Stimulated activated naive CD8-positive, alpha-beta T cell treated with anti-CD3 and anti-CD28 coated beads, Interleukin-15, Interleukin-2, amounts not matched to agents 100 ng/mL and 50 ng/mL, for 24 hours (primary cell): ENCODE measurements at regions not wholly inside any gene's neighbourhood (a gene's known extent, or its start where the extent isn't known, plus 50 kb on each side); places are given as distances from the start of the nearest gene placed in this dataset.
"Not testable (repeated sequence)": the region's sequence is repeated elsewhere in the genome, so short reads cannot be mapped to it uniquely, and the experiment has no call there.

Experiments
- H3K27ac Mint-ChIP-seq: one replicate; pipeline ENCODE4 v1.8.0; 2021; ENCODE audit warnings: mild to moderate bottlenecking, mixed read lengths
- H3K27me3 Mint-ChIP-seq: one replicate; pipeline ENCODE4 v1.8.0; 2021; ENCODE audit warnings: mixed read lengths
- H3K36me3 Mint-ChIP-seq: one replicate; pipeline ENCODE4 v1.8.0; 2021; ENCODE audit warnings: low read depth, mixed read lengths
- H3K4me1 Mint-ChIP-seq: one replicate; pipeline ENCODE4 v1.8.0; 2021; ENCODE audit warnings: low read depth, mixed read lengths
- H3K4me3 Mint-ChIP-seq: one replicate; pipeline ENCODE4 v1.8.0; 2021; ENCODE audit warnings: mild to moderate bottlenecking, mixed read lengths
- H3K9me3 Mint-ChIP-seq: one replicate; pipeline ENCODE4 v1.8.0; 2021; ENCODE audit warnings: mixed read lengths

- Mint-ChIP-seq H3K9me3 (no peaks in the 10 kb centered on the region), H3K4me1 (no peaks in the 10 kb centered on the region), H3K27ac (no peak overlapping the region), H3K36me3 (no peaks in the 10 kb centered on the region), H3K27me3 (no peaks in the 10 kb centered on the region), H3K4me3 (no peak overlapping the region)
Observed at GRCh38 chr17:51402899-51403298, 142.6 kb downstream of the UTP18 start.

GRCh38 chr17:51407576-51407975, 147.2 kb downstream of the UTP18 start:
- Mint-ChIP-seq H3K27ac (no peak overlapping the region), H3K9me3 (no peaks in the 10 kb centered on the region), H3K27me3 (peaks cover 7% of the 10 kb centered on the region), H3K36me3 (no peaks in the 10 kb centered on the region), H3K4me1 (no peaks in the 10 kb centered on the region), H3K4me3 (no peak overlapping the region)

- H3K4me3 Mint-ChIP-seq: no peak overlapping the region
- no peaks in the 10 kb centered on the region for H3K9me3 Mint-ChIP-seq
- H3K4me1 Mint-ChIP-seq: peaks cover 4% of the 10 kb centered on the region
- H3K27ac Mint-ChIP-seq: no peak overlapping the region
- H3K36me3 Mint-ChIP-seq: no peaks in the 10 kb centered on the region
- no peaks in the 10 kb centered on the region for H3K27me3 Mint-ChIP-seq
Observed at GRCh38 chr17:51419476-51419875, 159.1 kb downstream of the UTP18 start.

- no peaks in the 10 kb centered on the region for H3K9me3 Mint-ChIP-seq
- no peak overlapping the region for H3K27ac Mint-ChIP-seq
- peaks cover 5% of the 10 kb centered on the region for H3K4me1 Mint-ChIP-seq
- no peak overlapping the region for H3K4me3 Mint-ChIP-seq
- H3K36me3 Mint-ChIP-seq: no peaks in the 10 kb centered on the region
- no peaks in the 10 kb centered on the region for H3K27me3 Mint-ChIP-seq
Observed at GRCh38 chr17:51421525-51421924, 161.2 kb downstream of the UTP18 start.

GRCh38 chr17:51422634-51423033, 162.3 kb downstream of the UTP18 start:
- Mint-ChIP-seq H3K36me3 (no peaks in the 10 kb centered on the region), H3K4me3 (no peak overlapping the region), H3K27ac (no peak overlapping the region), H3K9me3 (no peaks in the 10 kb centered on the region), H3K4me1 (peaks cover 16% of the 10 kb centered on the region), H3K27me3 (no peaks in the 10 kb centered on the region)

GRCh38 chr17:51423421-51424160, 163.2 kb downstream of the UTP18 start:
- no peak overlapping the region for H3K4me3 Mint-ChIP-seq
- H3K27ac Mint-ChIP-seq: no peak overlapping the region
- no peaks in the 10 kb centered on the region for H3K36me3 Mint-ChIP-seq
- H3K9me3 Mint-ChIP-seq: no peaks in the 10 kb centered on the region
- no peaks in the 10 kb centered on the region for H3K27me3 Mint-ChIP-seq
- peaks cover 24% of the 10 kb centered on the region for H3K4me1 Mint-ChIP-seq

GRCh38 chr17:51425773-51426172, 165.4 kb downstream of the UTP18 start:
- no peaks in the 10 kb centered on the region for H3K36me3 Mint-ChIP-seq
- H3K9me3 Mint-ChIP-seq: no peaks in the 10 kb centered on the region
- no peaks in the 10 kb centered on the region for H3K27me3 Mint-ChIP-seq
- no peak overlapping the region for H3K27ac Mint-ChIP-seq
- peaks cover 43% of the 10 kb centered on the region for H3K4me1 Mint-ChIP-seq
- no peak overlapping the region for H3K4me3 Mint-ChIP-seq

- Mint-ChIP-seq H3K9me3 (no peaks in the 10 kb centered on the region), H3K4me1 (peaks cover 45% of the 10 kb centered on the region), H3K27me3 (no peaks in the 10 kb centered on the region), H3K36me3 (no peaks in the 10 kb centered on the region), H3K27ac (peak overlapping the region; percentile 88), H3K4me3 (peak overlapping the region; percentile 51)
Observed at GRCh38 chr17:51427323-51427811, 167.0 kb downstream of the UTP18 start.

GRCh38 chr17:51427856-51428255, 167.5 kb downstream of the UTP18 start:
- peak overlapping the region; percentile 88 for H3K27ac Mint-ChIP-seq
- no peaks in the 10 kb centered on the region for H3K9me3 Mint-ChIP-seq
- H3K4me3 Mint-ChIP-seq: peak overlapping the region; percentile 51
- peaks cover 45% of the 10 kb centered on the region for H3K4me1 Mint-ChIP-seq
- H3K36me3 Mint-ChIP-seq: no peaks in the 10 kb centered on the region
- no peaks in the 10 kb centered on the region for H3K27me3 Mint-ChIP-seq

- peak overlapping the region; percentile 40 for H3K27ac Mint-ChIP-seq
Observed at GRCh38 chr17:51428668-51429495, 168.5 kb downstream of the UTP18 start.

GRCh38 chr17:51429938-51430337, 169.6 kb downstream of the UTP18 start:
- not testable (repeated sequence) for H3K9me3 Mint-ChIP-seq, H3K36me3 Mint-ChIP-seq, H3K4me3 Mint-ChIP-seq, H3K27me3 Mint-ChIP-seq
- peak overlapping the region; percentile 64 for H3K27ac Mint-ChIP-seq
- H3K4me1 Mint-ChIP-seq: peaks cover 51% of the 10 kb centered on the region

More at GRCh38 chr17:51428668-51429495, 168.5 kb downstream of the UTP18 start:
- no peak overlapping the region for H3K4me3 Mint-ChIP-seq
- H3K9me3 Mint-ChIP-seq: no peaks in the 10 kb centered on the region
- peaks cover 45% of the 10 kb centered on the region for H3K4me1 Mint-ChIP-seq
- no peaks in the 10 kb centered on the region for H3K36me3 Mint-ChIP-seq
- no peaks in the 10 kb centered on the region for H3K27me3 Mint-ChIP-seq

- H3K27ac Mint-ChIP-seq: peak overlapping the region; percentile 64
- H3K4me3 Mint-ChIP-seq: no peak overlapping the region
- H3K36me3 Mint-ChIP-seq: no peaks in the 10 kb centered on the region
- H3K9me3 Mint-ChIP-seq: no peaks in the 10 kb centered on the region
- no peaks in the 10 kb centered on the region for H3K27me3 Mint-ChIP-seq
- H3K4me1 Mint-ChIP-seq: peaks cover 55% of the 10 kb centered on the region
Observed at GRCh38 chr17:51430591-51430990, 170.2 kb downstream of the UTP18 start.

GRCh38 chr17:51434434-51435170, 174.3 kb downstream of the UTP18 start:
- Mint-ChIP-seq H3K27me3 (no peaks in the 10 kb centered on the region), H3K4me3 (no peak overlapping the region), H3K27ac (no peak overlapping the region), H3K9me3 (no peaks in the 10 kb centered on the region), H3K4me1 (peaks cover 24% of the 10 kb centered on the region), H3K36me3 (no peaks in the 10 kb centered on the region)

- Mint-ChIP-seq H3K27ac (no peak overlapping the region), H3K4me1 (peaks cover 18% of the 10 kb centered on the region), H3K4me3 (peak overlapping the region; percentile 15)
Observed at GRCh38 chr17:51435171-51435552, 174.8 kb downstream of the UTP18 start.

GRCh38 chr17:51435641-51436091, 175.3 kb downstream of the UTP18 start:
- no peaks in the 10 kb centered on the region for H3K27me3 Mint-ChIP-seq
- no peaks in the 10 kb centered on the region for H3K9me3 Mint-ChIP-seq
- H3K27ac Mint-ChIP-seq: no peak overlapping the region
- peaks cover 13% of the 10 kb centered on the region for H3K4me1 Mint-ChIP-seq
- H3K4me3 Mint-ChIP-seq: peak overlapping the region; percentile 15
- no peaks in the 10 kb centered on the region for H3K36me3 Mint-ChIP-seq

More at GRCh38 chr17:51435171-51435552, 174.8 kb downstream of the UTP18 start:
- Mint-ChIP-seq H3K36me3 (no peaks in the 10 kb centered on the region), H3K27me3 (no peaks in the 10 kb centered on the region), H3K9me3 (no peaks in the 10 kb centered on the region)
